ENCODE measurements at regions not wholly inside any gene's neighbourhood (a gene's known extent, or its start where the extent isn't known, plus 50 kb on each side); places are given as distances from the start of the nearest gene placed in this dataset.

DNA sequence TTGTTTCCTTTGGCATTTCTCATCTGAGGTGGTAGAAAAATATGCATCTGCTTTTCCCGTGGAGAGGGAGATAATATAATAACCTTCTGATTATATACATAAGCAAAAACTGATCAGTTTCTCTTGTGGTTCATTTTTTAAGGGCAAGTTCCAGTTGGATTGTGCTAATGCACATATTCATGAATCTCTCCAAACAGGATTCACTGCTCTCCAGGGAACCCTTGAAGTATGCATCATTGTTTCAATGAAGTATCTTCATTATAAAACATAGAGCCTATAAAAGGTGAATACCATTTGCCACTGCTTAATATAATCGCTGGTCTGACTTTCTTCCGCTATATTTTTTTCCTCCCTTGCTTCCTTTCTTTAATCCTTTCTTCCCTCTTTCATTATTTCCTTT lies 384.7 kb downstream of the FIGN start:
- CTCF ChIA-PET = no interaction called here
- no peaks in the 10 kb centered on the region for H3K36me3 Mint-ChIP-seq (ENCODE audit: low read depth)
- POLR2A ChIA-PET = no interaction called here
- ATAC-seq (ENCODE audit: low read depth) = no peak
- intact Hi-C loops (cut with micrococcal nuclease) = no loop called here
- no peaks in the 10 kb centered on the region for H3K9me3 Mint-ChIP-seq
- H3K27ac Mint-ChIP-seq = no peak overlapping the region
- peaks cover 14% of the 10 kb centered on the region for H3K4me1 Mint-ChIP-seq
- DNase-seq = no peak
- H3K27me3 Mint-ChIP-seq = no peaks in the 10 kb centered on the region
- TF ChIP-seq, protein P1, sequence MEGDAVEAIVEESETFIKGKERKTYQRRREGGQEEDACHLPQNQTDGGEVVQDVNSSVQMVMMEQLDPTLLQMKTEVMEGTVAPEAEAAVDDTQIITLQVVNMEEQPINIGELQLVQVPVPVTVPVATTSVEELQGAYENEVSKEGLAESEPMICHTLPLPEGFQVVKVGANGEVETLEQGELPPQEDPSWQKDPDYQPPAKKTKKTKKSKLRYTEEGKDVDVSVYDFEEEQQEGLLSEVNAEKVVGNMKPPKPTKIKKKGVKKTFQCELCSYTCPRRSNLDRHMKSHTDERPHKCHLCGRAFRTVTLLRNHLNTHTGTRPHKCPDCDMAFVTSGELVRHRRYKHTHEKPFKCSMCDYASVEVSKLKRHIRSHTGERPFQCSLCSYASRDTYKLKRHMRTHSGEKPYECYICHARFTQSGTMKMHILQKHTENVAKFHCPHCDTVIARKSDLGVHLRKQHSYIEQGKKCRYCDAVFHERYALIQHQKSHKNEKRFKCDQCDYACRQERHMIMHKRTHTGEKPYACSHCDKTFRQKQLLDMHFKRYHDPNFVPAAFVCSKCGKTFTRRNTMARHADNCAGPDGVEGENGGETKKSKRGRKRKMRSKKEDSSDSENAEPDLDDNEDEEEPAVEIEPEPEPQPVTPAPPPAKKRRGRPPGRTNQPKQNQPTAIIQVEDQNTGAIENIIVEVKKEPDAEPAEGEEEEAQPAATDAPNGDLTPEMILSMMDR (IDR thresholded peaks at IDR 0.05) = no peak
- H3K4me3 Mint-ChIP-seq = no peak overlapping the region

DNA sequence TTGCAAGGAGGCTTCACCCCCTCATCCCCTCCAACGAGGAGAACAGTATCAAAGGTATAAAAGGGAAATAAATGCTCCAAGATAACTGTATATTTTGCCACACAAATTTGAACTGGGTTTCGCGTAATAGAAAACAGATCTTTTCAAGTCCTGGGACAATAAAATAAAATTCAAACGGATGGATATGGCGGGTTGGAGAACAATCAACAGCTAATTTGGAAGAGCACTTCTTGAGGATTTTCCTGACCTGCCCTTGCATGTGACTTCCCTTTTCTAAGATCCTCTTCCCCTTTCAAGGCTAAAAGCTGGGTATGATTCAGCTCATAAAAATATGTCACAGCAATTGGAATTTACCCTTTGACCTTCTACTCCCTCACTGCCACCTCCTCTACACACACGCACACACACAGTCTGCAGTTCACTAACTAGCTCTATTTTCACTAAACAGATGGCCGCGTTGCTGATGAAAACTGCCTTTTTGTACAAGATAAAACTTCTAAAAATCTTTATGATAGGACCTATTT lies 386.9 kb downstream of the FIGN start:
- no peak for DNase-seq
- H3K27me3 Mint-ChIP-seq = no peaks in the 10 kb centered on the region
- ATAC-seq (ENCODE audit: low read depth) = no peak
- CTCF ChIA-PET = interaction anchor here (0.6 kb wide), 1 partner anchor 1212 kb away, joined by 3 read pairs; no protein-coding TSS in a partner anchor
- H3K4me1 Mint-ChIP-seq = peaks cover 14% of the 10 kb centered on the region
- no peaks in the 10 kb centered on the region for H3K36me3 Mint-ChIP-seq (ENCODE audit: low read depth)
- POLR2A ChIA-PET = no interaction called here
- no peaks in the 10 kb centered on the region for H3K9me3 Mint-ChIP-seq
- TF ChIP-seq, protein P1 (IDR thresholded peaks at IDR 0.05) = no peak
- no peak overlapping the region for H3K27ac Mint-ChIP-seq
- H3K4me3 Mint-ChIP-seq = peak overlapping the region; percentile 74
- intact Hi-C loops (cut with micrococcal nuclease) = loop anchor here (1.0 to 5.0 kb wide), 2 partner anchors 8 to 1128 kb away; no protein-coding TSS in a partner anchor

DNA sequence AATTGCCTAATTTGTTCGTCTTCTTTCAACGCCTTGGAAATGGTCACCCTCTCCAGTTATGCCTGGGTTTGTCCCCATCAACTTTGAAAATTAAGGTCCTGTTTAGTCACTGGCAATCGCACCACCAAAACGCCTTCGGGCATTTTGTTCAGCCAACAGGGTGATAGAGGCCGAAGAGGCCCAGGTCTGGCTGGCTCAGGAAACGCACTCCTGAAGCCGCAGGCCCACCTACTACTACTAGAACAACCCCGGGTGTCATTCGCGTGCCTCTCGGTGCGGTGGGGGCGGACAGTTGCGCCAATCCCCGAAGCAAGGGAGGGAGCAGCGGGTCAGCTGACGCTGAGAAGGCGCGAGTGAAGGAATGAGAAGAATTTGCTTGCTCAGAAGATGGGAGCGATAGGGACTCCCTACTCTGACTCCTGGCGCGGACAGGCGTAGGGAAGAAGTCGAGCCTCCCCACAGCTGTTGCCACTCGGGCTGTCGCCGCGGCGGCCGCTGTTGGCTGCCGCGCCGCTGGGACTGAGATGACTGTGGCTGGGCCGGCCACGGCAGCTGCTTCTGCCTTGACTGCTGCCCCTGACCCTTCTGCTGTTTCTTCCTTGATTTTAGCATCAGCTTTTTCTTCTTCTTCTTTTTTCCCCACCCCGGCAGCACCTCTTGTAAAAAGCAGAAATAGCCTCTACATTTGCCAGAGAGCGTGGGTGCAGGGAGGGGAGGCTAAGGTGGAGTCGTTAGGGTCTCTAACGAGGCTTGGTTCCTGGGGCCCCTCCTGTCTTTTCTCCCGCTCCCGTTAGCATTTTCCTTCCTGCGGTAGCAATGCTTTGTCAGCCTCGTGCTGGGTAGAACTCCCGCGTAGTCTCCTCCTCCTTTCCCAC lies 387.6 kb downstream of the FIGN start:
- intact Hi-C loops (cut with micrococcal nuclease) = loop anchor here (5.0 kb wide), 1 partner anchor 1129 kb away; no protein-coding TSS in a partner anchor
- CTCF ChIA-PET = no interaction called here

DNA sequence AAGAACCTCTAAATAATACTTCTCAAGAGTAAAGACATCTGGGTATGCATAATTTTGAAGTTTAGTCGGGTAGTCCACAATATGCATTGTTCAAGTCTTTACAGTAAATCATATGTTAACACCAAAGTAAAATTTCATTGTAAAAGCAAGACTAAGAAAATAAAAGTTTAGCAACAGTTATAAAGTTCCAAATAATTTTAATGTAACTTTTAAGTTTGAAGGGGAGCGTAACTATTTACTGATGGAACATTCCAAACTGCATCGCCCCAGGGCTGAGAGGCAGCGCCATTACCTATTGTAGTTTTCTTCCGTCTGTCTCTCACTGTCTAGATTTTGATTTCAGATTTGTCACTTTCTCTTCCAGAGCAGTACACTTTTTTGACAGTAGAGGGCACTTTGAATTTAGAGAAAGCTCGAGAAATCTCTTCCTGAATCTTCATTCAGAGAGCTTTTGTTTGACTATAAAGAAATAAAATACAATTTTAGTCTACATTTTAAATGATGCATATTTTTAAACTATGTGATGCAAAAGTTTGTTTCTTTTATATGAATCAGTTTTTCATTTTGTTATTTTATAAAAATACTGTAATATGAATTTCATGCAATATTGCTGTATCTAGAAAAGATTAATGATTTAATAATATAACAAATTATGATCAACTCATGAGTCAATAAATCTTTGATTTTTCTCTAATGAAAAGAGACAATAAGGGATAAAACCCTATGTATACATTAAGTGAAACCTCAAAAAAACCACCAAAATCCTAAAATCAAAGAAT lies 389.8 kb downstream of the FIGN start:
- TF ChIP-seq, protein P1 (IDR thresholded peaks at IDR 0.05) = peak; percentile 47
- H3K36me3 Mint-ChIP-seq (ENCODE audit: low read depth) = no peaks in the 10 kb centered on the region
- ChIA-PET POLR2A (no interaction called here), CTCF (interaction anchor here (0.7 to 1.9 kb wide), 3 partner anchors 20 to 715 kb away, joined by 3 to 9 read pairs (median 3); no protein-coding TSS in a partner anchor)
- no peaks in the 10 kb centered on the region for H3K27me3 Mint-ChIP-seq
- H3K4me1 Mint-ChIP-seq = peaks cover 14% of the 10 kb centered on the region
- intact Hi-C loops (cut with micrococcal nuclease) = loop anchor here (1.0 to 5.0 kb wide), 5 partner anchors 265 to 1192 kb away; no protein-coding TSS in a partner anchor
- H3K9me3 Mint-ChIP-seq = no peaks in the 10 kb centered on the region
- DNase-seq (no peak), ATAC-seq (ENCODE audit: low read depth) (peak; percentile 49)
- no peak overlapping the region for H3K4me3 Mint-ChIP-seq
- no peak overlapping the region for H3K27ac Mint-ChIP-seq

More for the DNA sequence above, 387.6 kb downstream of the FIGN start:
- TF ChIP-seq, protein P1 (IDR thresholded peaks at IDR 0.05) = no peak
- H3K27ac Mint-ChIP-seq = no peak overlapping the region
- peak; percentile 14 for DNase-seq
- no peaks in the 10 kb centered on the region for H3K36me3 Mint-ChIP-seq (ENCODE audit: low read depth)
- H3K4me3 Mint-ChIP-seq = peak overlapping the region; percentile 74
- H3K27me3 Mint-ChIP-seq = no peaks in the 10 kb centered on the region
- H3K4me1 Mint-ChIP-seq = peaks cover 14% of the 10 kb centered on the region
- POLR2A ChIA-PET = no interaction called here
- no peaks in the 10 kb centered on the region for H3K9me3 Mint-ChIP-seq
- ATAC-seq (ENCODE audit: low read depth) = peak; percentile 14

Measured in activated B cell treated with CpG ODN at 0.5 μM for 24 hours (primary cell).